GM23338 (cell line): ENCODE measurements at regions not wholly inside any gene's neighbourhood (a gene's known extent, or its start where the extent isn't known, plus 50 kb on each side); places are given as distances from the start of the nearest gene placed in this dataset.

Source experiments
- CTCF ChIP-seq, 2 experiments: fragments of 200-600 bp in 1 of 2; sonication (generic) in 1 of 2; conservative IDR thresholded peaks; 2 replicates each; pipeline versions ENCODE4 v1.5.1 to v1.6.1; 2016 to 2017; ENCODE audit warnings: antibody characterized with exemption in 2 of 2, low read depth in 2 of 2, mild to moderate bottlenecking in 2 of 2, moderate library complexity in 1 of 2
- EZH2 ChIP-seq: fragments of 200-600 bp; sonication (generic); IDR thresholded peaks from one replicate; pipeline ENCODE4 v1.8.0; 2017; ENCODE audit warnings: antibody characterized with exemption, mild to moderate bottlenecking, low read depth; ENCODE audit not compliant: unreplicated experiment
- POLR2AphosphoS5 ChIP-seq: IDR thresholded peaks from 2 replicates; pipeline ENCODE4 v1.6.1; 2016; ENCODE audit warnings: antibody characterized with exemption, low read depth
- REST ChIP-seq: IDR thresholded peaks from one replicate; pipeline ENCODE4 v1.6.1; 2018; ENCODE audit warnings: antibody characterized with exemption; ENCODE audit not compliant: unreplicated experiment

- no peak for TF ChIP-seq EZH2
- TF ChIP-seq CTCF (conservative IDR thresholded peaks at IDR 0.05; ENCODE audit: low read depth in 2 of 2) = no peak
- TF ChIP-seq POLR2AphosphoS5 = no peak
- TF ChIP-seq REST = no peak
These were observed 426.0 kb upstream of the ISX start for GRCh38 chr22:34639911-34640310.
